ENCODE measurements at regions not wholly inside any gene's neighbourhood (a gene's known extent, or its start where the extent isn't known, plus 50 kb on each side); places are given as distances from the start of the nearest gene placed in this dataset.

DNA sequence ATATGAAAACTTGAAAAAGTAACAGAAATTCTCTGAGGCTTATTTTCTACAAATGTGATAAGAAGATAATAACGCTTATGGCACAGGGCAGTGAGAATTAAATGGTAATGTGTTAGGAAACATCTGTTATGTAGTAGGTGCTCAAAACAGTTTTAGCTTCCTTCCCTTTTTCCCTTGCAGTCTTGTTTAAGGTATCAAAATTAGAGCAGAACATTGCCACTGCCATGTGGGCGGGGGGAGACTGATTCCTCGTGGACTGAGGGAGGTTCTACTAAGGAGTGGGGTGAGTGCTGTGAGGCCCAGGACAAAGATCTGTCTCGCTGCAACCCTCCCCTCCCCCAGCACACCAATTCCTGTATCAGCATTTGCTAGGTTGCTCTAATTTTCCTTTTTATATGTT lies 702.4 kb downstream of the TUSC7 start:
- no peak overlapping the region for H3K4me3 Mint-ChIP-seq
- DNase-seq (ENCODE audit: extremely low spot score, unreplicated experiment): no peak
- no peaks in the 10 kb centered on the region for H3K4me1 Mint-ChIP-seq (ENCODE audit: unreplicated experiment)
- H3K27me3 Mint-ChIP-seq: peaks cover 3% of the 10 kb centered on the region
- peaks cover 4% of the 10 kb centered on the region for H3K36me3 Mint-ChIP-seq
- no peak overlapping the region for H3K27ac Mint-ChIP-seq
- TF ChIP-seq, protein P1, sequence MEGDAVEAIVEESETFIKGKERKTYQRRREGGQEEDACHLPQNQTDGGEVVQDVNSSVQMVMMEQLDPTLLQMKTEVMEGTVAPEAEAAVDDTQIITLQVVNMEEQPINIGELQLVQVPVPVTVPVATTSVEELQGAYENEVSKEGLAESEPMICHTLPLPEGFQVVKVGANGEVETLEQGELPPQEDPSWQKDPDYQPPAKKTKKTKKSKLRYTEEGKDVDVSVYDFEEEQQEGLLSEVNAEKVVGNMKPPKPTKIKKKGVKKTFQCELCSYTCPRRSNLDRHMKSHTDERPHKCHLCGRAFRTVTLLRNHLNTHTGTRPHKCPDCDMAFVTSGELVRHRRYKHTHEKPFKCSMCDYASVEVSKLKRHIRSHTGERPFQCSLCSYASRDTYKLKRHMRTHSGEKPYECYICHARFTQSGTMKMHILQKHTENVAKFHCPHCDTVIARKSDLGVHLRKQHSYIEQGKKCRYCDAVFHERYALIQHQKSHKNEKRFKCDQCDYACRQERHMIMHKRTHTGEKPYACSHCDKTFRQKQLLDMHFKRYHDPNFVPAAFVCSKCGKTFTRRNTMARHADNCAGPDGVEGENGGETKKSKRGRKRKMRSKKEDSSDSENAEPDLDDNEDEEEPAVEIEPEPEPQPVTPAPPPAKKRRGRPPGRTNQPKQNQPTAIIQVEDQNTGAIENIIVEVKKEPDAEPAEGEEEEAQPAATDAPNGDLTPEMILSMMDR (conservative IDR thresholded peaks at IDR 0.05): no peak
- peaks cover 5% of the 10 kb centered on the region for H3K9me3 Mint-ChIP-seq

DNA sequence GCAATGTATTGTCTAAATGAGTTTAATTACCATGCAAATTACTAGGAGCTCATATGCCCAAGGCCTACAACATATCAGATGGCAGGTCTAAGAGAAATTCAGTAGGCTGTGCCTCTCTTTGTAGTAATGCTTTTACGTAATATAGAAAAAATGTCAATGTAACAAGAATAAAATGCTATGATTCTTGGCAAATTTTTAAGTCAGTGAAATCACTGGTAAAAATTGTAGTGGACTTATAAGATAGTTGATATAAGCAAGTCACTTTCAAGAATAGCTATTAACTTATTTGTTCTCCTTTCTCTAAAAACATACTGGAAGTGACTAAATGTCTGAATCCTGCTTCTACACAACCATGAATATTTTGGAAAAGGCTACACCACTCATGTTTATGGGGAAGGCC lies 707.8 kb downstream of the TUSC7 start:
- H3K27ac Mint-ChIP-seq: no peak overlapping the region
- H3K9me3 Mint-ChIP-seq: no peaks in the 10 kb centered on the region
- DNase-seq (ENCODE audit: extremely low spot score, unreplicated experiment): no peak
- TF ChIP-seq, protein P1 (conservative IDR thresholded peaks at IDR 0.05): no peak
- peaks cover 3% of the 10 kb centered on the region for H3K27me3 Mint-ChIP-seq
- H3K4me1 Mint-ChIP-seq (ENCODE audit: unreplicated experiment): no peaks in the 10 kb centered on the region
- H3K36me3 Mint-ChIP-seq: no peaks in the 10 kb centered on the region
- no peak overlapping the region for H3K4me3 Mint-ChIP-seq

DNA sequence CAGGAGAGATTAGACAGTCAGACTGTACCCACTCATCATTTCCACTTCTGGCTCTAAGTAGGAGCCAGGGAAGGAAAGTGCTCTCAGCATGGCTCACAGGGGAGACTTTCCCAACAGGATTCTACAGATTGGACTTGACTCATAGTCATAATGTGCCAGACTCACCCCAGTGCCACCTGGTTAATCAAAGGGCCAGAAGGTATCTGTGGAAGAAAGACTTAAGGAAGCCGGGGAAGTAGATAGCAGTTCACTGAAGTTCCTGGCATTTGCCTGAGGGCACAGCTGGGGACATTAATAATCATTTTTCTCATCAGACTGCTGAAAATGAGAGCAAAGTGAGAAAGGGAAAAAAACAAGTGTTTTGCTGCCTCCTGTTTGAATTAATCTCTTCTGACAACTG lies 717.5 kb downstream of the TUSC7 start:
- no peaks in the 10 kb centered on the region for H3K27me3 Mint-ChIP-seq
- TF ChIP-seq, protein P1 (conservative IDR thresholded peaks at IDR 0.05): no peak
- H3K4me3 Mint-ChIP-seq: no peak overlapping the region
- no peaks in the 10 kb centered on the region for H3K36me3 Mint-ChIP-seq
- H3K9me3 Mint-ChIP-seq: no peaks in the 10 kb centered on the region
- H3K27ac Mint-ChIP-seq: no peak overlapping the region
- H3K4me1 Mint-ChIP-seq (ENCODE audit: unreplicated experiment): no peaks in the 10 kb centered on the region
- no peak for DNase-seq (ENCODE audit: extremely low spot score, unreplicated experiment)

DNA sequence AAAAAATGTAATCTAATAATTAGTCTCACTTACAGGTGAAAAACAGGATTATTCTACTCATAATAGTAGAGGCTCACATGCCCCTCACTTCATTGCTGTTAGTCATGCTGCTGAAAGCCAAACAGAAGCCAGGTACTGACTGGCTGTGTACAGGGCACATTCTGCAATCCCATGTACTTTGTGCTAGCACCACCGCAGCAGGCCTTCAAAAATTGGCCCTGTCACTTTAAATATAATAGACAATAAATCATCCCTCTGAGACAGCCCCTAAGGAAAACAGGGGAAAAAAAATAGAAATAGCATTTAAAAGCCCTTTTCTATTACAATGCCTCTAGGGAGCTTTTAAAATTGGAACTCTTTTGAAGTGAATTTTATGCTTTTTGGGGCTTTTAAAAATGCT lies 723.8 kb downstream of the TUSC7 start:
- DNase-seq (ENCODE audit: extremely low spot score, unreplicated experiment): no peak
- Mint-ChIP-seq H3K27me3 (no peaks in the 10 kb centered on the region), H3K9me3 (peaks cover 4% of the 10 kb centered on the region), H3K27ac (no peak overlapping the region), H3K4me3 (no peak overlapping the region), H3K4me1 (ENCODE audit: unreplicated experiment) (peaks cover 12% of the 10 kb centered on the region), H3K36me3 (no peaks in the 10 kb centered on the region)
- TF ChIP-seq, protein P1 (conservative IDR thresholded peaks at IDR 0.05): no peak

DNA sequence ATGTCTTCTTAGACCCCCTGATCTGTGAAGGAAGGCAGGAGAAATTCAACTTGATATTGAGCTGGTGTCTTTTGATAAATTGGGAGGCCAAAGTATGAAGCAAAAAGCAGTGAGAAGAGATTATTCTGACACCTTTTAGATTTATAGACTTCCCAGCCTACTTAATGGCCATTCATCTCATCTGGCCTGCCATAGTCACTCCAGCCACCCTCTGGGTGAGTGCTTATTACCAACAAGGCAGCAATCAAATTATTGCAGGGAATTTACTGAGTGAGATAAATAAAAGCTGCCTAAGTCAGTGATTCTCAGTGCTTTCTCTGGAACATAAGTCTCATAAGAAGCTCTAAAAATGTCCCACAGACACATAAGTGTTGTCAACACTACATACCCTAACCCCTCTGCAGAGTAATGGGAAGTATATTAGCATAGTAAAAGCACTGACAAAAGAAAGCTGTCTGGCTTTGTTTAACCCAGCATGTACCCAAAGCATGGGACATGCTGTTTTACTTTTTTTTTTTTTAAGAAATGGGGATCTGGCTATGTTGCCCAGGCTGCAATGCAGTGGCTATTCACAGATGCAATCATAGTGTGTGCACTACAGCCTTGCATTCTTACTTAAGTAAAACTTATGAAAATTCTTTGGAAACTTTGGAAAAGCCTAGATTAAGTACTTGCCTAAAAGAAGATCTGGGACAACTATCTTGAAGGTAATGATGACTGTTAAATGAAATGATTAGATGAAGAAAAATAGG lies 725.3 kb downstream of the TUSC7 start:
- DNase-seq (ENCODE audit: extremely low spot score, unreplicated experiment): no peak
- H3K36me3 Mint-ChIP-seq: no peaks in the 10 kb centered on the region
- no peak overlapping the region for H3K27ac Mint-ChIP-seq
- peaks cover 4% of the 10 kb centered on the region for H3K9me3 Mint-ChIP-seq
- no peak overlapping the region for H3K4me3 Mint-ChIP-seq
- H3K27me3 Mint-ChIP-seq: no peaks in the 10 kb centered on the region
- TF ChIP-seq, protein P1 (conservative IDR thresholded peaks at IDR 0.05): no peak
- H3K4me1 Mint-ChIP-seq (ENCODE audit: unreplicated experiment): peaks cover 12% of the 10 kb centered on the region

Data from type B pancreatic cell (in vitro differentiated cells).